ENCODE measurements at regions not wholly inside any gene's neighbourhood (a gene's known extent, or its start where the extent isn't known, plus 50 kb on each side); places are given as distances from the start of the nearest gene placed in this dataset.

DNA sequence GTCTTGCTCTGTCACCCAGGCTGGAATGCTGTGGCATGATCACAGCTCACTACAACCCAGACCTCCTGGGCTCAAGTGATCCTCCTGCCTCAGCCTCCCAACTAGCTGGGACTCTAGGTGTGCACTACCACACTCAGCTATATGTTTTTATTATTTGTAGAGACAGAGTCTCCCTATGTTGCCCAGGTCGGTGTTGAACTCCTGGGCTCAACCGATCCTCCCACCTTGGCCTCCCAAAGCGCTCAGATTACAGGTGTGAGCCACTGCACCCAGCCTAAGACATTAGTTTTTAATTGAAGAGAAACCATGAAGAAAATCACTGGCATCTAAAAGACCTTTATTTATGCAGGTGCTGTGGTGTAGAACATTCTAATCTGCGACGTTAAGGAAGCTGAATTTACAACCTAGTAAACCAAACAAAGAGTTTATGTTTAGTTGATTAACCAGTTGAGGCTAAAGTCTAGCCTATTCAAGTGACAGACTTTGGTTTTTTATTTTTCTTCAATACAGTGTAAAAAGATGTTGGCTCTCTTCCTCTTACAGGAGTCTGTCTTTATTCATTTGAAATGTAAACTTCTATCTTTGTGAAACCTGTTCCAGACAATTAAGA, 52.5 kb upstream of the NBL1 start:
- Mint-ChIP-seq H3K9me3 (ENCODE audit: unreplicated experiment) (no peaks in the 10 kb centered on the region), H3K27me3 (ENCODE audit: unreplicated experiment) (peaks cover 8% of the 10 kb centered on the region), H3K36me3 (ENCODE audit: low read depth, unreplicated experiment) (no peaks in the 10 kb centered on the region), H3K4me1 (ENCODE audit: unreplicated experiment) (peaks cover 6% of the 10 kb centered on the region), H3K27ac (ENCODE audit: unreplicated experiment) (no peak overlapping the region), H3K4me3 (ENCODE audit: unreplicated experiment) (no peak overlapping the region)
- DNase-seq (ENCODE audit: low spot score) = no peak
- TF ChIP-seq, protein P1, sequence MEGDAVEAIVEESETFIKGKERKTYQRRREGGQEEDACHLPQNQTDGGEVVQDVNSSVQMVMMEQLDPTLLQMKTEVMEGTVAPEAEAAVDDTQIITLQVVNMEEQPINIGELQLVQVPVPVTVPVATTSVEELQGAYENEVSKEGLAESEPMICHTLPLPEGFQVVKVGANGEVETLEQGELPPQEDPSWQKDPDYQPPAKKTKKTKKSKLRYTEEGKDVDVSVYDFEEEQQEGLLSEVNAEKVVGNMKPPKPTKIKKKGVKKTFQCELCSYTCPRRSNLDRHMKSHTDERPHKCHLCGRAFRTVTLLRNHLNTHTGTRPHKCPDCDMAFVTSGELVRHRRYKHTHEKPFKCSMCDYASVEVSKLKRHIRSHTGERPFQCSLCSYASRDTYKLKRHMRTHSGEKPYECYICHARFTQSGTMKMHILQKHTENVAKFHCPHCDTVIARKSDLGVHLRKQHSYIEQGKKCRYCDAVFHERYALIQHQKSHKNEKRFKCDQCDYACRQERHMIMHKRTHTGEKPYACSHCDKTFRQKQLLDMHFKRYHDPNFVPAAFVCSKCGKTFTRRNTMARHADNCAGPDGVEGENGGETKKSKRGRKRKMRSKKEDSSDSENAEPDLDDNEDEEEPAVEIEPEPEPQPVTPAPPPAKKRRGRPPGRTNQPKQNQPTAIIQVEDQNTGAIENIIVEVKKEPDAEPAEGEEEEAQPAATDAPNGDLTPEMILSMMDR (IDR thresholded peaks at IDR 0.05; ENCODE audit: unreplicated experiment) = no peak

DNA sequence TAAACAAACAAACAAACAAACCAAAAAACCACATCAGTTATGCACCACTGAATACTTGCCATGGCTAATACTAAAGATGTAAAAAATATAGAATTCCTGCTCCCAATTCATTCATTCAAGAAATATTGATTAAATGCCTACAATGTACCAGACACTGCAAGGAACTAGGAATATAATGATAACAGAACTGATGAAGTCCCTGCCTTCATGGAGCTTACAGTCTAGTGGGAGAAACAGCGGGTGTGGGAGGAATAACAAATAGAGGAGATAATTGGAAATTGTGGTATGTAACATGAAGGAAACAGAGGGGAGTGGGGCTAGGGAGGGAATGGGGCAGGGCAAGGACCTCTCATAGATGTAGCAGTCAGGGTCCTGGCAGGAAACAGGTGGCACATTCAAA, 58.6 kb upstream of the NBL1 start:
- H3K4me1 Mint-ChIP-seq (ENCODE audit: unreplicated experiment) = no peaks in the 10 kb centered on the region
- H3K9me3 Mint-ChIP-seq (ENCODE audit: unreplicated experiment) = no peaks in the 10 kb centered on the region
- H3K36me3 Mint-ChIP-seq (ENCODE audit: low read depth, unreplicated experiment) = no peaks in the 10 kb centered on the region
- no peak overlapping the region for H3K27ac Mint-ChIP-seq (ENCODE audit: unreplicated experiment)
- DNase-seq (ENCODE audit: low spot score) = no peak
- TF ChIP-seq, protein P1 (IDR thresholded peaks at IDR 0.05; ENCODE audit: unreplicated experiment) = no peak
- H3K27me3 Mint-ChIP-seq (ENCODE audit: unreplicated experiment) = peaks cover 1% of the 10 kb centered on the region
- H3K4me3 Mint-ChIP-seq (ENCODE audit: unreplicated experiment) = no peak overlapping the region

DNA sequence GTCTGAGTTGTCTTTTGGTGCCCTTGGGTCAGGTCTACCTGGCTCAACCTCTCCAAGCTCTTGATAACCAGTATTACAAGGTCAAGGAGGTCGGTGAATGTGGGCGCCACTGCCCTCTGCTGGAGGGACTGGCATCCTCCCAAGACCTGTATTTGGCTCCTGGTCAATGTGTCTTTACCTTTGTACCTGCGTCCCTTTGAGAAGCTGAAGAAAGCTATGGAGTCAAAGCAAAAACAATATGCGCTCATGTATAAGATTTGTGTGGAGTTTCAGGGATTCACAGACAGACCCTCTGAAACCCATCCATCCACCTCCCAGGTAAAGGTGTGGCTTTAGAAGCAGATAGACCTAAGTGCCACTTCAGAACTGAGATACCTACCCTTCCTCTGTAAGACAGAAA, 61.8 kb upstream of the NBL1 start:
- TF ChIP-seq, protein P1 (IDR thresholded peaks at IDR 0.05; ENCODE audit: unreplicated experiment) = peak; percentile 77
- no peaks in the 10 kb centered on the region for H3K4me1 Mint-ChIP-seq (ENCODE audit: unreplicated experiment)
- peak; percentile 73 for DNase-seq (ENCODE audit: low spot score)
- no peak overlapping the region for H3K27ac Mint-ChIP-seq (ENCODE audit: unreplicated experiment)
- no peaks in the 10 kb centered on the region for H3K36me3 Mint-ChIP-seq (ENCODE audit: low read depth, unreplicated experiment)
- H3K9me3 Mint-ChIP-seq (ENCODE audit: unreplicated experiment) = no peaks in the 10 kb centered on the region
- H3K27me3 Mint-ChIP-seq (ENCODE audit: unreplicated experiment) = no peaks in the 10 kb centered on the region
- no peak overlapping the region for H3K4me3 Mint-ChIP-seq (ENCODE audit: unreplicated experiment)

DNA sequence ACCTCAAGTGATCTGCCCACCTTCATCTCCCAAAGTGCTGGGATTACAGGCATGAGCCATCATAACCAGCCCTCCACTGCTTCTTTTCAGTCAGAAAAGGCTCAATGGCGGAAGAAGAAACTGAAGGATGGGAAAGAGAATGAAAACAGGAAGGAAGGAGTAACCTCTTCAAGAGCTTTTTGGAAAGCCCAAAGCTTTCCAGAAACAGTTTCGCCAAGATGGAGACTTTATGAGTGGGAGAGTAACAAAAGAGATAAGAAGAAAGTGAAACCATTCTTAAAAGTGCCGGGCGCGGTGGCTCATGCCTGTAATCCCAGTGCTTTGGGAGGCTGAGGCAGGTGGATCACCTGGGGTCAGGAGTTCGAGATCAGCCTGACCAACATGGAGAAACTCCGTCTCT, 62.7 kb upstream of the NBL1 start:
- H3K4me3 Mint-ChIP-seq (ENCODE audit: unreplicated experiment) = no peak overlapping the region
- no peak overlapping the region for H3K27ac Mint-ChIP-seq (ENCODE audit: unreplicated experiment)
- H3K4me1 Mint-ChIP-seq (ENCODE audit: unreplicated experiment) = no peaks in the 10 kb centered on the region
- TF ChIP-seq, protein P1 (IDR thresholded peaks at IDR 0.05; ENCODE audit: unreplicated experiment) = no peak
- H3K9me3 Mint-ChIP-seq (ENCODE audit: unreplicated experiment) = no peaks in the 10 kb centered on the region
- DNase-seq (ENCODE audit: low spot score) = no peak
- H3K27me3 Mint-ChIP-seq (ENCODE audit: unreplicated experiment) = no peaks in the 10 kb centered on the region
- H3K36me3 Mint-ChIP-seq (ENCODE audit: low read depth, unreplicated experiment) = no peaks in the 10 kb centered on the region

DNA sequence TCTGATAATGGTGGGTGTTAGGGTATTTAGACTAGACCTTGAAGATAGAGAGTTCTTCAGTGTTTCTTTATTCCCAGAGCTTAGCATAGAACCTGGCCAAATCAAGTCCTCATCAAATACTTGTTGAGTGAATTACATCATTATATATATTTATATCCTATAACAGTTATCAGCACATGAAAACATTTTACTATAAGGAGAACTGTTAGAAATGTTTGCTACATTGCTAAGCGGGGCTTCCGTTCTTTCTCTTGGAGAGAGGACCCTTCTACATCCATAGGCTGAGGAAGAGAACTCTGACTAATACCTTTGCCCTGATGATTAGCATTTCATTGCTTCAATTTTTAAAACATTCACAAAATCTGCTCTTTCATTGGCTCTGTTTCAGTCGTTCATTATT, 66.5 kb upstream of the NBL1 start:
- Mint-ChIP-seq H3K27me3 (ENCODE audit: unreplicated experiment) (no peaks in the 10 kb centered on the region), H3K27ac (ENCODE audit: unreplicated experiment) (no peak overlapping the region), H3K4me3 (ENCODE audit: unreplicated experiment) (no peak overlapping the region), H3K36me3 (ENCODE audit: low read depth, unreplicated experiment) (no peaks in the 10 kb centered on the region), H3K9me3 (ENCODE audit: unreplicated experiment) (no peaks in the 10 kb centered on the region), H3K4me1 (ENCODE audit: unreplicated experiment) (no peaks in the 10 kb centered on the region)
- TF ChIP-seq, protein P1 (IDR thresholded peaks at IDR 0.05; ENCODE audit: unreplicated experiment) = no peak
- no peak for DNase-seq (ENCODE audit: low spot score)
